ENCODE measurements at regions not wholly inside any gene's neighbourhood (a gene's known extent, or its start where the extent isn't known, plus 50 kb on each side); places are given as distances from the start of the nearest gene placed in this dataset.

DNA sequence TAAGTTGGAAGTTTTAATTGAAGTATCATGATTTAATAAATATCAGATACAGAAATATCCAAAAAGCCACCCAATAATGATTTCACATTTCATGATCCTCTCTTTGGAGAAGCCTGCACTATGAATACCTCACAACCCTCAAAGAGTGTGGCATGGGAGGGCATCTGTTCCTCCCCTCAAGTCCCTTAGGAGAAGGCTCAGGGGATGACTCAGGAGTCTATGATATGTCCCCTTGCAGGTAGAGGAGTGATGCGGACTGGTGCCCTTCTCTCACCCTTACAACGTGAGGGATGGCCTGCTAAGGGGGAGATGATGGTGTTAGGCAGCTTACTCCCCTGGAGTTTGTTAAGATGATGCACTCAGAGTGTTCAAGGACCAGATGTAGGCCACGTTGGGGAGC is 303.3 kb upstream of the DUSP10 start:
- no peak for DNase-seq
- Histone ChIP-seq H2AFZ (ENCODE audit: low read length) (no peak overlapping the region), H3K18ac (ENCODE audit: insufficient read length, low read depth, low read length) (no peak overlapping the region), H2BK5ac (ENCODE audit: insufficient read length, low read length) (no peak overlapping the region), H3K4me2 (ENCODE audit: insufficient read depth, insufficient read length, low read length) (no peak overlapping the region), H3K4me1 (ENCODE audit: insufficient read depth, low read length) (no peaks in the 10 kb centered on the region), H3K79me2 (ENCODE audit: insufficient read depth, low read length) (peaks cover 2% of the 10 kb centered on the region; the same call in 1 of the 2 replicates), H2AK5ac (ENCODE audit: insufficient read length, low read length) (no peak overlapping the region), H4K20me1 (ENCODE audit: control insufficient read depth, insufficient read depth, insufficient read length) (no peaks in the 10 kb centered on the region), H3K9me3 (ENCODE audit: control insufficient read depth, low read depth, low read length) (no peaks in the 10 kb centered on the region), H2BK120ac (ENCODE audit: low read depth, low read length, poor library complexity, severe bottlenecking) (no peak overlapping the region), H3K4ac (ENCODE audit: low read depth, low read length) (no peak overlapping the region), H3K23ac (ENCODE audit: insufficient read length, low read depth, low read length) (no peak overlapping the region), H3K9ac (ENCODE audit: extremely low read depth, insufficient read length, low read length) (no peak overlapping the region), H4K5ac (ENCODE audit: insufficient read length, low read depth, low read length) (no peak overlapping the region), H3K14ac (ENCODE audit: insufficient read depth, low read length) (no peak overlapping the region), H2BK15ac (ENCODE audit: low read depth, low read length) (no peak overlapping the region), H3K79me1 (ENCODE audit: insufficient read depth, low read depth, low read length, poor library complexity, severe bottlenecking) (no peaks in the 10 kb centered on the region), H3K27me3 (ENCODE audit: insufficient read depth, low read length) (no peaks in the 10 kb centered on the region), H3K27ac (ENCODE audit: insufficient read length, low read depth, low read length) (no peak overlapping the region), H4K91ac (ENCODE audit: insufficient read length, low read depth, low read length) (no peak overlapping the region), H4K8ac (replicated peaks; ENCODE audit: insufficient read length, low read depth, low read length) (no peak overlapping the region), H2BK12ac (ENCODE audit: insufficient read length, low read depth, low read length) (no peak overlapping the region), H3T11ph (ENCODE audit: low read length) (no peak overlapping the region), H3K56ac (ENCODE audit: insufficient read length, low read depth, low read length) (no peak overlapping the region), H2BK20ac (ENCODE audit: low read depth, low read length, poor library complexity, severe bottlenecking) (no peak overlapping the region), H3K23me2 (ENCODE audit: insufficient read length, low read depth, low read length, poor library complexity, severe bottlenecking) (no peaks in the 10 kb centered on the region)
- Mint-ChIP-seq H3K36me3 (ENCODE audit: insufficient read depth in 1 of 3, low read depth in 3 of 3) (no peaks in the 10 kb centered on the region), H3K9me3 (no peaks in the 10 kb centered on the region), H3K4me1 (peaks cover 0 to 4% of the 10 kb centered on the region in 2 experiments; a peak in 1 of 4 replicates), H3K27me3 (ENCODE audit: low read depth) (no peaks in the 10 kb centered on the region), H3K27ac (peak overlapping the region in 1 of 3 experiments; percentile 54; a peak in 1 of 7 replicates), H3K4me3 (no peak overlapping the region)
- TF ChIP-seq, protein P1, sequence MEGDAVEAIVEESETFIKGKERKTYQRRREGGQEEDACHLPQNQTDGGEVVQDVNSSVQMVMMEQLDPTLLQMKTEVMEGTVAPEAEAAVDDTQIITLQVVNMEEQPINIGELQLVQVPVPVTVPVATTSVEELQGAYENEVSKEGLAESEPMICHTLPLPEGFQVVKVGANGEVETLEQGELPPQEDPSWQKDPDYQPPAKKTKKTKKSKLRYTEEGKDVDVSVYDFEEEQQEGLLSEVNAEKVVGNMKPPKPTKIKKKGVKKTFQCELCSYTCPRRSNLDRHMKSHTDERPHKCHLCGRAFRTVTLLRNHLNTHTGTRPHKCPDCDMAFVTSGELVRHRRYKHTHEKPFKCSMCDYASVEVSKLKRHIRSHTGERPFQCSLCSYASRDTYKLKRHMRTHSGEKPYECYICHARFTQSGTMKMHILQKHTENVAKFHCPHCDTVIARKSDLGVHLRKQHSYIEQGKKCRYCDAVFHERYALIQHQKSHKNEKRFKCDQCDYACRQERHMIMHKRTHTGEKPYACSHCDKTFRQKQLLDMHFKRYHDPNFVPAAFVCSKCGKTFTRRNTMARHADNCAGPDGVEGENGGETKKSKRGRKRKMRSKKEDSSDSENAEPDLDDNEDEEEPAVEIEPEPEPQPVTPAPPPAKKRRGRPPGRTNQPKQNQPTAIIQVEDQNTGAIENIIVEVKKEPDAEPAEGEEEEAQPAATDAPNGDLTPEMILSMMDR (conservative IDR thresholded peaks at IDR 0.05): no peak
- WGBS (ENCODE audit: extremely low coverage, insufficient read length, low lambda C conversion rate): no CpG with 5 or more reads among the region's 3 CpGs
